Mucosa of rectum (tissue), 2 donors: ENCODE measurements at regions not wholly inside any gene's neighbourhood (a gene's known extent, or its start where the extent isn't known, plus 50 kb on each side); places are given as distances from the start of the nearest gene placed in this dataset.

ENCODE experiments used
- H3K27ac ChIP-seq, 2 donors: one replicate each; pipeline ENCODE4 v1.7.0; 2013; ENCODE audit warnings: inconsistent platforms in 2 of 2, low read depth in 2 of 2, low read length in 2 of 2
- H3K27me3 ChIP-seq, 2 donors: one replicate each; pipeline ENCODE4 v1.7.0; 2013; ENCODE audit warnings: low read length in 2 of 2; ENCODE audit not compliant: control insufficient read depth in 2 of 2, insufficient read depth in 2 of 2
- H3K36me3 ChIP-seq, 2 donors: one replicate each; pipeline ENCODE4 v1.7.0; 2013; ENCODE audit warnings: low read length in 2 of 2; ENCODE audit not compliant: control insufficient read depth in 2 of 2, insufficient read depth in 2 of 2
- H3K4me1 ChIP-seq, 2 donors: one replicate each; pipeline ENCODE4 v1.7.0; 2013; ENCODE audit warnings: low read length in 2 of 2, mild to moderate bottlenecking in 1 of 2; ENCODE audit not compliant: control insufficient read depth in 2 of 2, insufficient read depth in 2 of 2
- H3K4me3 ChIP-seq, 2 donors: one replicate each; pipeline ENCODE4 v1.7.0; 2013; ENCODE audit warnings: low read length in 2 of 2
- H3K9ac ChIP-seq, 2 donors: one replicate each; pipeline ENCODE4 v1.7.0; 2013; ENCODE audit warnings: low read length in 2 of 2, low read depth in 1 of 2, mild to moderate bottlenecking in 1 of 2
- H3K9me3 ChIP-seq, 2 donors: one replicate each; pipeline ENCODE4 v1.7.0; 2013; ENCODE audit warnings: low read length in 2 of 2; ENCODE audit not compliant: control insufficient read depth in 2 of 2
- donor health status: healthy.
- donor health status: Normal muscosa, but diverticular disease.

- peaks cover 0 to 4% of the 10 kb centered on the region in 2 donors for H3K4me1 ChIP-seq
- H3K4me3 ChIP-seq, result no peak overlapping the region
- no peaks in the 10 kb centered on the region for H3K36me3 ChIP-seq
- H3K27me3 ChIP-seq, result no peaks in the 10 kb centered on the region
- no peaks in the 10 kb centered on the region for H3K9me3 ChIP-seq
- H3K9ac ChIP-seq, result no peak overlapping the region
- H3K27ac ChIP-seq, result peak overlapping the region; percentile 33 to 57
These were observed 255.6 kb downstream of the ZNF621 start for GRCh38 chr3:40780291-40780924.

- Histone ChIP-seq H3K4me1 (peaks cover 0 to 4% of the 10 kb centered on the region in 2 donors), H3K9ac (no peak overlapping the region), H3K27ac (peak overlapping the region; percentile 33 to 57), H3K27me3 (no peaks in the 10 kb centered on the region), H3K9me3 (no peaks in the 10 kb centered on the region), H3K4me3 (no peak overlapping the region), H3K36me3 (no peaks in the 10 kb centered on the region)
These were observed 256.2 kb downstream of the ZNF621 start for GRCh38 chr3:40780925-40781406.

- Histone ChIP-seq H3K36me3 (no peaks in the 10 kb centered on the region), H3K9ac (no peak overlapping the region), H3K9me3 (no peaks in the 10 kb centered on the region), H3K27ac (no peak overlapping the region), H3K4me3 (no peak overlapping the region), H3K4me1 (peaks cover 0 to 4% of the 10 kb centered on the region in 2 donors), H3K27me3 (no peaks in the 10 kb centered on the region)
These were observed 257.5 kb downstream of the ZNF621 start for GRCh38 chr3:40782111-40782721.

- H3K4me3 ChIP-seq, result no peak overlapping the region
These were observed 266.0 kb downstream of the ZNF621 start for GRCh38 chr3:40790746-40791145.

GRCh38 chr3:40793730-40794129 lies 269.0 kb downstream of the ZNF621 start:
- Histone ChIP-seq H3K9me3 (no peaks in the 10 kb centered on the region), H3K4me1 (no peaks in the 10 kb centered on the region), H3K27ac (no peak overlapping the region), H3K27me3 (no peaks in the 10 kb centered on the region), H3K9ac (no peak overlapping the region), H3K4me3 (no peak overlapping the region), H3K36me3 (no peaks in the 10 kb centered on the region)

More at GRCh38 chr3:40790746-40791145, 266.0 kb downstream of the ZNF621 start:
- no peaks in the 10 kb centered on the region for H3K4me1 ChIP-seq
- H3K9me3 ChIP-seq, result no peaks in the 10 kb centered on the region
- no peak overlapping the region for H3K9ac ChIP-seq
- H3K36me3 ChIP-seq, result no peaks in the 10 kb centered on the region
- H3K27ac ChIP-seq, result no peak overlapping the region
- H3K27me3 ChIP-seq, result no peaks in the 10 kb centered on the region

GRCh38 chr3:40800343-40800742 lies 275.6 kb downstream of the ZNF621 start:
- Histone ChIP-seq H3K27ac (no peak overlapping the region), H3K36me3 (no peaks in the 10 kb centered on the region), H3K9ac (no peak overlapping the region), H3K27me3 (no peaks in the 10 kb centered on the region), H3K4me1 (no peaks in the 10 kb centered on the region), H3K4me3 (no peak overlapping the region), H3K9me3 (no peaks in the 10 kb centered on the region)

GRCh38 chr3:40801284-40801741 lies 276.6 kb downstream of the ZNF621 start:
- Histone ChIP-seq H3K27ac (no peak overlapping the region), H3K4me3 (no peak overlapping the region)

GRCh38 chr3:40803311-40803710 lies 278.6 kb downstream of the ZNF621 start:
- no peaks in the 10 kb centered on the region for H3K27me3 ChIP-seq
- no peak overlapping the region for H3K4me3 ChIP-seq

More at GRCh38 chr3:40801284-40801741, 276.6 kb downstream of the ZNF621 start:
- H3K36me3 ChIP-seq, result no peaks in the 10 kb centered on the region
- H3K9me3 ChIP-seq, result no peaks in the 10 kb centered on the region
- no peak overlapping the region for H3K9ac ChIP-seq
- H3K4me1 ChIP-seq, result no peaks in the 10 kb centered on the region
- no peaks in the 10 kb centered on the region for H3K27me3 ChIP-seq

GRCh38 chr3:40805456-40805855 lies 280.7 kb downstream of the ZNF621 start:
- H3K4me1 ChIP-seq, result no peaks in the 10 kb centered on the region
- H3K9me3 ChIP-seq, result no peaks in the 10 kb centered on the region
- no peak overlapping the region for H3K27ac ChIP-seq
- H3K4me3 ChIP-seq, result no peak overlapping the region
- H3K9ac ChIP-seq, result no peak overlapping the region
- H3K36me3 ChIP-seq, result no peaks in the 10 kb centered on the region
- H3K27me3 ChIP-seq, result no peaks in the 10 kb centered on the region

More at GRCh38 chr3:40803311-40803710, 278.6 kb downstream of the ZNF621 start:
- H3K36me3 ChIP-seq, result no peaks in the 10 kb centered on the region
- no peaks in the 10 kb centered on the region for H3K9me3 ChIP-seq
- H3K27ac ChIP-seq, result no peak overlapping the region
- no peaks in the 10 kb centered on the region for H3K4me1 ChIP-seq
- no peak overlapping the region for H3K9ac ChIP-seq

- H3K27ac ChIP-seq, result no peak overlapping the region
- no peaks in the 10 kb centered on the region for H3K27me3 ChIP-seq
- H3K4me3 ChIP-seq, result no peak overlapping the region
These were observed 286.1 kb downstream of the ZNF621 start for GRCh38 chr3:40810813-40811212.

More at GRCh38 chr3:40810813-40811212, 286.1 kb downstream of the ZNF621 start:
- no peak overlapping the region for H3K9ac ChIP-seq
- H3K36me3 ChIP-seq, result no peaks in the 10 kb centered on the region
- H3K9me3 ChIP-seq, result peaks cover 0 to 1% of the 10 kb centered on the region in 2 donors
- no peaks in the 10 kb centered on the region for H3K4me1 ChIP-seq
